WTC11 (cell line): ENCODE measurements at regions not wholly inside any gene's neighbourhood (a gene's known extent, or its start where the extent isn't known, plus 50 kb on each side); places are given as distances from the start of the nearest gene placed in this dataset.

ENCODE experiments used
- ATAC-seq: fragments of 200-7000 bp; cut with Tn5 transposase; 2 replicates; pipeline ENCODE4 v1.10.0; 2021; ENCODE audit warnings: mild to moderate bottlenecking, moderate library complexity
- CTCF ChIA-PET: fragments of 300-600 bp; sonication (Branson Sonifier 250); formaldehyde crosslinking; loops from one replicate; lab custom pipeline; 2021; ENCODE audit warnings: antibody characterized with exemption; lab: Charles Lee
- POLR2A ChIA-PET: fragments of 350-600 bp; sonication (Branson Sonifier 250); formaldehyde crosslinking; loops from one replicate; lab custom pipeline; 2021; ENCODE audit warnings: antibody characterized with exemption; lab: Charles Lee
- DNase-seq: peaks from one replicate; pipeline ENCODE4 v3.0.0; 2021; ENCODE audit warnings: low spot score
- H3K27ac Mint-ChIP-seq: 2 replicates; pipeline ENCODE4 v1.8.0; 2021; ENCODE audit warnings: mixed read lengths
- H3K27me3 Mint-ChIP-seq: 2 replicates; pipeline ENCODE4 v1.8.0; 2021; ENCODE audit warnings: low read depth, mild to moderate bottlenecking, moderate library complexity, mixed read lengths
- H3K36me3 Mint-ChIP-seq: 2 replicates; pipeline ENCODE4 v1.8.0; 2021; ENCODE audit warnings: mixed read lengths
- H3K4me1 Mint-ChIP-seq: 2 replicates; pipeline ENCODE4 v1.8.0; 2022; ENCODE audit warnings: mixed read lengths
- H3K4me3 Mint-ChIP-seq: 2 replicates; pipeline ENCODE4 v1.8.0; 2021; ENCODE audit warnings: mild to moderate bottlenecking, moderate library complexity, mixed read lengths
- H3K9me3 Mint-ChIP-seq: 2 replicates; pipeline ENCODE4 v1.8.0; 2021; ENCODE audit warnings: mixed read lengths
- ATF1 ChIP-seq: sonication (generic); formaldehyde crosslinking; IDR thresholded peaks from 2 replicates; pipeline ENCODE4 v1.8.1; 2023; ENCODE audit warnings: mild to moderate bottlenecking, moderate library complexity, missing genetic modification reagents
- CBFB ChIP-seq: sonication (generic); formaldehyde crosslinking; IDR thresholded peaks from 2 replicates; pipeline ENCODE4 v1.8.1; 2022; ENCODE audit warnings: mild to moderate bottlenecking, low read depth, missing genetic modification reagents
- E2F4 ChIP-seq: sonication (generic); formaldehyde crosslinking; IDR thresholded peaks from 2 replicates; pipeline ENCODE4 v1.8.1; 2022; ENCODE audit warnings: low read depth, mild to moderate bottlenecking, moderate library complexity, missing genetic modification reagents, borderline replicate concordance
- FOXP1 ChIP-seq: sonication (generic); formaldehyde crosslinking; IDR thresholded peaks from 2 replicates; pipeline ENCODE4 v1.8.0; 2022; ENCODE audit warnings: missing genetic modification reagents, mild to moderate bottlenecking, moderate library complexity, borderline replicate concordance
- JUN ChIP-seq: sonication (generic); formaldehyde crosslinking; IDR thresholded peaks from 2 replicates; pipeline ENCODE4 v1.8.0; 2023; ENCODE audit warnings: mild to moderate bottlenecking, missing genetic modification reagents
- KAT7 ChIP-seq: sonication (generic); formaldehyde crosslinking; IDR thresholded peaks from 2 replicates; pipeline ENCODE4 v1.8.1; 2023; ENCODE audit warnings: missing genetic modification reagents, mild to moderate bottlenecking, borderline replicate concordance
- MXD4 ChIP-seq: fragments of 250-450 bp; sonication (Bioruptor Pico); IDR thresholded peaks from 2 replicates; pipeline ENCODE4 v1.8.0; 2021; ENCODE audit warnings: mild to moderate bottlenecking, moderate library complexity, borderline replicate concordance
- MYBL2 ChIP-seq: sonication (generic); formaldehyde crosslinking; IDR thresholded peaks from 2 replicates; pipeline ENCODE4 v1.8.1; 2023; ENCODE audit warnings: mild to moderate bottlenecking, moderate library complexity, missing genetic modification reagents
- PRRX2 ChIP-seq: fragments of 250-450 bp; sonication (Bioruptor Pico); IDR thresholded peaks from 2 replicates; pipeline ENCODE4 v1.8.0; 2021; ENCODE audit warnings: mild to moderate bottlenecking
- RELA ChIP-seq: sonication (generic); formaldehyde crosslinking; IDR thresholded peaks from 2 replicates; pipeline ENCODE4 v1.8.1; 2022; ENCODE audit warnings: missing genetic modification reagents, mild to moderate bottlenecking, borderline replicate concordance
- ZNF317 ChIP-seq: sonication (generic); formaldehyde crosslinking; IDR thresholded peaks from 2 replicates; pipeline ENCODE4 v1.8.1; 2023; ENCODE audit warnings: low read depth, mild to moderate bottlenecking, moderate library complexity, missing genetic modification reagents, borderline replicate concordance
- ZNF423 ChIP-seq: fragments of 250-450 bp; sonication (Bioruptor Pico); IDR thresholded peaks from 2 replicates; pipeline ENCODE4 v2.1.2; 2022; ENCODE audit warnings: mild to moderate bottlenecking, moderate library complexity
- ZNF671 ChIP-seq: fragments of 250-450 bp; sonication (Bioruptor Pico); IDR thresholded peaks from 2 replicates; pipeline ENCODE4 v1.8.0; 2021; ENCODE audit warnings: mild to moderate bottlenecking
- TF ChIP-seq, protein P1 (sequence below): sonication (generic); formaldehyde crosslinking; IDR thresholded peaks from 2 replicates; pipeline ENCODE4 v1.8.1; 2023; ENCODE audit warnings: mild to moderate bottlenecking, missing genetic modification reagents, moderate library complexity
- TF ChIP-seq, protein P2 (sequence below): fragments of 250-450 bp; sonication (Bioruptor Pico); IDR thresholded peaks from 2 replicates; pipeline ENCODE4 v1.9.0; 2021; ENCODE audit warnings: moderate library complexity, mild to moderate bottlenecking, inconsistent platforms, borderline replicate concordance
- TF ChIP-seq, protein P3 (sequence below): sonication (generic); formaldehyde crosslinking; IDR thresholded peaks from 2 replicates; pipeline ENCODE4 v1.8.1; 2023; ENCODE audit warnings: mild to moderate bottlenecking, missing genetic modification reagents, moderate library complexity
- TF ChIP-seq, protein P4 (sequence below): sonication (generic); formaldehyde crosslinking; IDR thresholded peaks from 2 replicates; pipeline ENCODE4 v1.8.1; 2023; ENCODE audit warnings: mild to moderate bottlenecking, missing genetic modification reagents
- TF ChIP-seq, protein P5 (sequence below): sonication (generic); formaldehyde crosslinking; IDR thresholded peaks from 2 replicates; pipeline ENCODE4 v1.8.0; 2022; ENCODE audit warnings: missing genetic modification reagents
- TF ChIP-seq, protein P6 (sequence below): fragments of 250-450 bp; sonication (Bioruptor Pico); IDR thresholded peaks from 2 replicates; pipeline ENCODE4 v2.1.2; 2022; ENCODE audit warnings: mild to moderate bottlenecking, moderate library complexity
- TF ChIP-seq, protein P7 (sequence below): fragments of 250-450 bp; sonication (Bioruptor Pico); IDR thresholded peaks from 2 replicates; pipeline ENCODE4 v1.9.0; 2021; ENCODE audit warnings: mild to moderate bottlenecking, borderline replicate concordance

DNA sequence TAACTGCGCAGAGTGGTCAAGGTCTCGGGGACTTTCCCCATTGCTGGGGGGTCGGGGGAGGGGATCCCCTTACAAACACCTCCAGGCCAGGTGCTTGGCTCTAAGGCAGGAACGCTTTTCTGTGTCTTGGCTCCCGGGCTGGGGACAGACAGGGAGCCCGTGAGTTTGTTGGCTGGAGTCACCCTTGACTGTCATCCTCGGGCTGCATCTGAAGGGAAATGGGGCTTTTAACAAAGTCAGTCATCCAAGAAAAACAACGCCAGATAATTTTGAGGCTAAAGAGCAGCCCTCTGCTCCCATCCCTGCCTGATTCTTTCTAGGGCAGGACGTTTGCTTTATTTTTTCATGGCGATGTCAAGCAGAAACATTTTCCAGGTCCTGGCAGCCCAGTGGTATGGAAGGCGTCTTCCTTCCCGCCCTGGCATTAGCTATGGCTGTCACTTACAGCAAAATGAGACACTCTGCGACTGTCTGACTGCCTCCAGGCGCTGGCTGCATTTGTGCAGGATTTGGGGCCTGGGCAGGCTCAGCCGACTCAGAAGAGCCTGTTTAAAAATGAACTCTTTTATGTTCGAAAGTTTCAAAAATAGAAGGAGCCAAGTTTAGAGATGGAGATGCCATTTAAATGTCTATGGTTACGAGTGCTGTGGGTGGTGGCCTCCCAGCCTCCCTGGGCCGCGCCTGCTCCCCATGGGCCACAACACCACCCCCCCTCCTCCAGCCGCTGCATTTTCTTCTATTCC, 54.7 kb upstream of the TNS3 start (continued):
- TF ChIP-seq, protein P1, sequence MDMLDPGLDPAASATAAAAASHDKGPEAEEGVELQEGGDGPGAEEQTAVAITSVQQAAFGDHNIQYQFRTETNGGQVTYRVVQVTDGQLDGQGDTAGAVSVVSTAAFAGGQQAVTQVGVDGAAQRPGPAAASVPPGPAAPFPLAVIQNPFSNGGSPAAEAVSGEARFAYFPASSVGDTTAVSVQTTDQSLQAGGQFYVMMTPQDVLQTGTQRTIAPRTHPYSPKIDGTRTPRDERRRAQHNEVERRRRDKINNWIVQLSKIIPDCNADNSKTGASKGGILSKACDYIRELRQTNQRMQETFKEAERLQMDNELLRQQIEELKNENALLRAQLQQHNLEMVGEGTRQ (CRISPR knock-in tag), result no peak
- TF ChIP-seq ATF1 (CRISPR knock-in tag) (no peak), ZNF317 (CRISPR knock-in tag) (no peak)

DNA sequence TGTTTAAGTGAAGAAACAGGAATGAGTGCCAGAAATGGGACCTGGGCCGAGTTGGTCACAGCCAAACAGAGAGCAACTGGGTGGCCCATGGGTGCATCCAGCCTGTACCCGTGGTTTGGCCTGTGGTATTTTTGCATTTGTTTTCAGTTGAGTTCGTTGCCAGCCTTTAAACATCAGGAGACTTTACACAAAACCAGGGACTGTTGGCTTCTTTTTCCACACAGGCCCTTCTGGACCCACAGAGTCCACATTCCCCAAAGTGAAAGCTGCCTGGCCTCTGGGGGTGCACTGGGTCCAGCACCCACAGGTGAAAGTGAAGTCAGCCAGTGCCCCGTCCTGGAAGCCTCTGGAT, 54.1 kb upstream of the TNS3 start:
- Mint-ChIP-seq H3K36me3 (no peaks in the 10 kb centered on the region), H3K4me3 (no peak overlapping the region), H3K9me3 (no peaks in the 10 kb centered on the region), H3K27me3 (peaks cover 16% of the 10 kb centered on the region), H3K27ac (no peak overlapping the region), H3K4me1 (peaks cover 40% of the 10 kb centered on the region)
- DNase-seq, result no peak
- TF ChIP-seq MYBL2 (CRISPR knock-in tag) (no peak), KAT7 (CRISPR knock-in tag) (no peak), MXD4 (CRISPR knock-in tag) (no peak), RELA (CRISPR knock-in tag) (no peak), JUN (CRISPR knock-in tag) (no peak), CBFB (CRISPR knock-in tag) (no peak), E2F4 (CRISPR knock-in tag) (no peak), ZNF671 (CRISPR knock-in tag) (no peak), PRRX2 (CRISPR knock-in tag) (no peak), FOXP1 (CRISPR knock-in tag) (no peak), ZNF423 (CRISPR knock-in tag) (no peak)
- TF ChIP-seq, protein P2, sequence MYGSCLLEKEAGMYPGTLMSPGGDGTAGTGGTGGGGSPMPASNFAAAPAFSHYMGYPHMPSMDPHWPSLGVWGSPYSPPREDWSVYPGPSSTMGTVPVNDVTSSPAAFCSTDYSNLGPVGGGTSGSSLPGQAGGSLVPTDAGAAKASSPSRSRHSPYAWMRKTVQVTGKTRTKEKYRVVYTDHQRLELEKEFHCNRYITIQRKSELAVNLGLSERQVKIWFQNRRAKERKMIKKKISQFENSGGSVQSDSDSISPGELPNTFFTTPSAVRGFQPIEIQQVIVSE, result no peak
- TF ChIP-seq, protein P3, sequence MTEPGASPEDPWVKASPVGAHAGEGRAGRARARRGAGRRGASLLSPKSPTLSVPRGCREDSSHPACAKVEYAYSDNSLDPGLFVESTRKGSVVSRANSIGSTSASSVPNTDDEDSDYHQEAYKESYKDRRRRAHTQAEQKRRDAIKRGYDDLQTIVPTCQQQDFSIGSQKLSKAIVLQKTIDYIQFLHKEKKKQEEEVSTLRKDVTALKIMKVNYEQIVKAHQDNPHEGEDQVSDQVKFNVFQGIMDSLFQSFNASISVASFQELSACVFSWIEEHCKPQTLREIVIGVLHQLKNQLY (CRISPR knock-in tag), result no peak
- TF ChIP-seq, protein P4, sequence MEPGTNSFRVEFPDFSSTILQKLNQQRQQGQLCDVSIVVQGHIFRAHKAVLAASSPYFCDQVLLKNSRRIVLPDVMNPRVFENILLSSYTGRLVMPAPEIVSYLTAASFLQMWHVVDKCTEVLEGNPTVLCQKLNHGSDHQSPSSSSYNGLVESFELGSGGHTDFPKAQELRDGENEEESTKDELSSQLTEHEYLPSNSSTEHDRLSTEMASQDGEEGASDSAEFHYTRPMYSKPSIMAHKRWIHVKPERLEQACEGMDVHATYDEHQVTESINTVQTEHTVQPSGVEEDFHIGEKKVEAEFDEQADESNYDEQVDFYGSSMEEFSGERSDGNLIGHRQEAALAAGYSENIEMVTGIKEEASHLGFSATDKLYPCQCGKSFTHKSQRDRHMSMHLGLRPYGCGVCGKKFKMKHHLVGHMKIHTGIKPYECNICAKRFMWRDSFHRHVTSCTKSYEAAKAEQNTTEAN (CRISPR knock-in tag), result no peak
- TF ChIP-seq, protein P5, sequence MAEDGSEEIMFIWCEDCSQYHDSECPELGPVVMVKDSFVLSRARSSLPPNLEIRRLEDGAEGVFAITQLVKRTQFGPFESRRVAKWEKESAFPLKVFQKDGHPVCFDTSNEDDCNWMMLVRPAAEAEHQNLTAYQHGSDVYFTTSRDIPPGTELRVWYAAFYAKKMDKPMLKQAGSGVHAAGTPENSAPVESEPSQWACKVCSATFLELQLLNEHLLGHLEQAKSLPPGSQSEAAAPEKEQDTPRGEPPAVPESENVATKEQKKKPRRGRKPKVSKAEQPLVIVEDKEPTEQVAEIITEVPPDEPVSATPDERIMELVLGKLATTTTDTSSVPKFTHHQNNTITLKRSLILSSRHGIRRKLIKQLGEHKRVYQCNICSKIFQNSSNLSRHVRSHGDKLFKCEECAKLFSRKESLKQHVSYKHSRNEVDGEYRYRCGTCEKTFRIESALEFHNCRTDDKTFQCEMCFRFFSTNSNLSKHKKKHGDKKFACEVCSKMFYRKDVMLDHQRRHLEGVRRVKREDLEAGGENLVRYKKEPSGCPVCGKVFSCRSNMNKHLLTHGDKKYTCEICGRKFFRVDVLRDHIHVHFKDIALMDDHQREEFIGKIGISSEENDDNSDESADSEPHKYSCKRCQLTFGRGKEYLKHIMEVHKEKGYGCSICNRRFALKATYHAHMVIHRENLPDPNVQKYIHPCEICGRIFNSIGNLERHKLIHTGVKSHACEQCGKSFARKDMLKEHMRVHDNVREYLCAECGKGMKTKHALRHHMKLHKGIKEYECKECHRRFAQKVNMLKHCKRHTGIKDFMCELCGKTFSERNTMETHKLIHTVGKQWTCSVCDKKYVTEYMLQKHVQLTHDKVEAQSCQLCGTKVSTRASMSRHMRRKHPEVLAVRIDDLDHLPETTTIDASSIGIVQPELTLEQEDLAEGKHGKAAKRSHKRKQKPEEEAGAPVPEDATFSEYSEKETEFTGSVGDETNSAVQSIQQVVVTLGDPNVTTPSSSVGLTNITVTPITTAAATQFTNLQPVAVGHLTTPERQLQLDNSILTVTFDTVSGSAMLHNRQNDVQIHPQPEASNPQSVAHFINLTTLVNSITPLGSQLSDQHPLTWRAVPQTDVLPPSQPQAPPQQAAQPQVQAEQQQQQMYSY (CRISPR knock-in tag), result no peak
- TF ChIP-seq, protein P6, sequence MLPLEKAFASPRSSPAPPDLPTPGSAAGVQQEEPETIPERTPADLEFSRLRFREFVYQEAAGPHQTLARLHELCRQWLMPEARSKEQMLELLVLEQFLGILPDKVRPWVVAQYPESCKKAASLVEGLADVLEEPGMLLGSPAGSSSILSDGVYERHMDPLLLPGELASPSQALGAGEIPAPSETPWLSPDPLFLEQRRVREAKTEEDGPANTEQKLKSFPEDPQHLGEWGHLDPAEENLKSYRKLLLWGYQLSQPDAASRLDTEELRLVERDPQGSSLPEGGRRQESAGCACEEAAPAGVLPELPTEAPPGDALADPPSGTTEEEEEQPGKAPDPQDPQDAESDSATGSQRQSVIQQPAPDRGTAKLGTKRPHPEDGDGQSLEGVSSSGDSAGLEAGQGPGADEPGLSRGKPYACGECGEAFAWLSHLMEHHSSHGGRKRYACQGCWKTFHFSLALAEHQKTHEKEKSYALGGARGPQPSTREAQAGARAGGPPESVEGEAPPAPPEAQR, result no peak
- TF ChIP-seq, protein P7, sequence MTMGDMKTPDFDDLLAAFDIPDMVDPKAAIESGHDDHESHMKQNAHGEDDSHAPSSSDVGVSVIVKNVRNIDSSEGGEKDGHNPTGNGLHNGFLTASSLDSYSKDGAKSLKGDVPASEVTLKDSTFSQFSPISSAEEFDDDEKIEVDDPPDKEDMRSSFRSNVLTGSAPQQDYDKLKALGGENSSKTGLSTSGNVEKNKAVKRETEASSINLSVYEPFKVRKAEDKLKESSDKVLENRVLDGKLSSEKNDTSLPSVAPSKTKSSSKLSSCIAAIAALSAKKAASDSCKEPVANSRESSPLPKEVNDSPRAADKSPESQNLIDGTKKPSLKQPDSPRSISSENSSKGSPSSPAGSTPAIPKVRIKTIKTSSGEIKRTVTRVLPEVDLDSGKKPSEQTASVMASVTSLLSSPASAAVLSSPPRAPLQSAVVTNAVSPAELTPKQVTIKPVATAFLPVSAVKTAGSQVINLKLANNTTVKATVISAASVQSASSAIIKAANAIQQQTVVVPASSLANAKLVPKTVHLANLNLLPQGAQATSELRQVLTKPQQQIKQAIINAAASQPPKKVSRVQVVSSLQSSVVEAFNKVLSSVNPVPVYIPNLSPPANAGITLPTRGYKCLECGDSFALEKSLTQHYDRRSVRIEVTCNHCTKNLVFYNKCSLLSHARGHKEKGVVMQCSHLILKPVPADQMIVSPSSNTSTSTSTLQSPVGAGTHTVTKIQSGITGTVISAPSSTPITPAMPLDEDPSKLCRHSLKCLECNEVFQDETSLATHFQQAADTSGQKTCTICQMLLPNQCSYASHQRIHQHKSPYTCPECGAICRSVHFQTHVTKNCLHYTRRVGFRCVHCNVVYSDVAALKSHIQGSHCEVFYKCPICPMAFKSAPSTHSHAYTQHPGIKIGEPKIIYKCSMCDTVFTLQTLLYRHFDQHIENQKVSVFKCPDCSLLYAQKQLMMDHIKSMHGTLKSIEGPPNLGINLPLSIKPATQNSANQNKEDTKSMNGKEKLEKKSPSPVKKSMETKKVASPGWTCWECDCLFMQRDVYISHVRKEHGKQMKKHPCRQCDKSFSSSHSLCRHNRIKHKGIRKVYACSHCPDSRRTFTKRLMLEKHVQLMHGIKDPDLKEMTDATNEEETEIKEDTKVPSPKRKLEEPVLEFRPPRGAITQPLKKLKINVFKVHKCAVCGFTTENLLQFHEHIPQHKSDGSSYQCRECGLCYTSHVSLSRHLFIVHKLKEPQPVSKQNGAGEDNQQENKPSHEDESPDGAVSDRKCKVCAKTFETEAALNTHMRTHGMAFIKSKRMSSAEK (CRISPR knock-in tag), result no peak
- ChIA-PET POLR2A (no interaction called here), CTCF (interaction anchor here (1.4 kb wide), 1 partner anchor 200 kb away, joined by 5 read pairs; no protein-coding TSS in a partner anchor)
- no peak for ATAC-seq
